ENCODE measurements at regions not wholly inside any gene's neighbourhood (a gene's known extent, or its start where the extent isn't known, plus 50 kb on each side); places are given as distances from the start of the nearest gene placed in this dataset.
"Not testable (repeated sequence)": the region's sequence is repeated elsewhere in the genome, so short reads cannot be mapped to it uniquely, and the experiment has no call there.

DNA sequence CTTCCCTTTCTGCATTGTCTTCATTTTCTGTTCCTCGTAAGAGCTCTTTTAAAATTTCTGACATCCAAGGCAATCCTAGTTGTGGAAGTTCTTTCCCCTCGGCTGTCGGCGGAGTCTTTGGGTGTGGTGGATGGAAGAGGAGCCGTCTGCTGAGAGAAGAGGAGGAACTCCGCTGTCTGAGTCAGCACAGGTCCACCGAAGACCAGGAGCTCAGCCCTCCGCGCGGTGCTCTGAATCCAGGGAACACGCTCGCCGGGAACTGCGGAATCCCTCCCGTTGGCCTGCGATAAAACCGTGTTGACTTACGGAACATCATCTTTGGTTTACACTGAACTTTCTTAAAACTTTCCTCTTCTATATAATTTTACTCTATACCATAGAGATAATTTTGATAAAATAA lies 100.7 kb upstream of the IRX4 start (continued):
- TF ChIP-seq, protein P1, sequence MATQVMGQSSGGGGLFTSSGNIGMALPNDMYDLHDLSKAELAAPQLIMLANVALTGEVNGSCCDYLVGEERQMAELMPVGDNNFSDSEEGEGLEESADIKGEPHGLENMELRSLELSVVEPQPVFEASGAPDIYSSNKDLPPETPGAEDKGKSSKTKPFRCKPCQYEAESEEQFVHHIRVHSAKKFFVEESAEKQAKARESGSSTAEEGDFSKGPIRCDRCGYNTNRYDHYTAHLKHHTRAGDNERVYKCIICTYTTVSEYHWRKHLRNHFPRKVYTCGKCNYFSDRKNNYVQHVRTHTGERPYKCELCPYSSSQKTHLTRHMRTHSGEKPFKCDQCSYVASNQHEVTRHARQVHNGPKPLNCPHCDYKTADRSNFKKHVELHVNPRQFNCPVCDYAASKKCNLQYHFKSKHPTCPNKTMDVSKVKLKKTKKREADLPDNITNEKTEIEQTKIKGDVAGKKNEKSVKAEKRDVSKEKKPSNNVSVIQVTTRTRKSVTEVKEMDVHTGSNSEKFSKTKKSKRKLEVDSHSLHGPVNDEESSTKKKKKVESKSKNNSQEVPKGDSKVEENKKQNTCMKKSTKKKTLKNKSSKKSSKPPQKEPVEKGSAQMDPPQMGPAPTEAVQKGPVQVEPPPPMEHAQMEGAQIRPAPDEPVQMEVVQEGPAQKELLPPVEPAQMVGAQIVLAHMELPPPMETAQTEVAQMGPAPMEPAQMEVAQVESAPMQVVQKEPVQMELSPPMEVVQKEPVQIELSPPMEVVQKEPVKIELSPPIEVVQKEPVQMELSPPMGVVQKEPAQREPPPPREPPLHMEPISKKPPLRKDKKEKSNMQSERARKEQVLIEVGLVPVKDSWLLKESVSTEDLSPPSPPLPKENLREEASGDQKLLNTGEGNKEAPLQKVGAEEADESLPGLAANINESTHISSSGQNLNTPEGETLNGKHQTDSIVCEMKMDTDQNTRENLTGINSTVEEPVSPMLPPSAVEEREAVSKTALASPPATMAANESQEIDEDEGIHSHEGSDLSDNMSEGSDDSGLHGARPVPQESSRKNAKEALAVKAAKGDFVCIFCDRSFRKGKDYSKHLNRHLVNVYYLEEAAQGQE (IDR thresholded peaks at IDR 0.05; ENCODE audit: unreplicated experiment) = no peak
- TF ChIP-seq ZNF114 (CRISPR knock-in tag; IDR thresholded peaks at IDR 0.05) (no peak), ZNF331 (CRISPR knock-in tag; IDR thresholded peaks at IDR 0.05; ENCODE audit: low read depth) (no peak)

DNA sequence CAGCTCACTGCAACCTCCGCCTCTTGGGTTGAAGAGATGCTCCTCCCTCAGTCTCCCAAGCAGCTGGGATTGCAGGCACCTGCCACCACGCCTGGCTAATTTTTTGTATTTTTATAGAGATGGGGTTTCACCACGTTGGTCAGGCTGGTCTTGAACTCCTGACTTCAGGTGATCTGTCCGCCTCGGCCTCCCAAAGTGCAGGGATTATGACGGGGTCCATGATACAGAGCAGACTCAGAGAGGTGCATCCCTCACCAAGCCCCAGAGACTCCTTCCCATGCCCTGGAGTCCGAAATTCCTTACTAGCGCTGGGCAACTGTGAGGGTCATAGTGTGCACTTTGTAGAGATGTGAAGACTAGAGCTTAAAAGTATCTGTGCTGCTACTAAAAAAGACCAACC lies 99.8 kb upstream of the IRX4 start:
- H3K4me1 ChIP-seq (ENCODE audit: insufficient read depth); H2AFZ ChIP-seq; H3K36me3 Mint-ChIP-seq (ENCODE audit: low read depth); H3K9me3 Mint-ChIP-seq; H3K4me3 ChIP-seq; H3K9me2 ChIP-seq (ENCODE audit: insufficient read depth); H4K20me1 ChIP-seq (replicated peaks; ENCODE audit: insufficient read depth); H3K4me2 ChIP-seq; H3F3A ChIP-seq (replicated peaks; ENCODE audit: low read depth); H3K4me3 Mint-ChIP-seq; DNase-seq (ENCODE audit: low spot score); H3K27ac ChIP-seq (ENCODE audit: low read depth); H3K27ac Mint-ChIP-seq; H3K27me3 Mint-ChIP-seq (ENCODE audit: insufficient read depth, low read depth, poor library complexity); ATAC-seq; H3K27me3 ChIP-seq (ENCODE audit: insufficient read depth); H3K36me3 ChIP-seq (ENCODE audit: insufficient read depth); H3K79me2 ChIP-seq (replicated peaks; ENCODE audit: insufficient read depth): not testable (repeated sequence)
- peaks cover 11% of the 10 kb centered on the region for H3K4me1 Mint-ChIP-seq

DNA sequence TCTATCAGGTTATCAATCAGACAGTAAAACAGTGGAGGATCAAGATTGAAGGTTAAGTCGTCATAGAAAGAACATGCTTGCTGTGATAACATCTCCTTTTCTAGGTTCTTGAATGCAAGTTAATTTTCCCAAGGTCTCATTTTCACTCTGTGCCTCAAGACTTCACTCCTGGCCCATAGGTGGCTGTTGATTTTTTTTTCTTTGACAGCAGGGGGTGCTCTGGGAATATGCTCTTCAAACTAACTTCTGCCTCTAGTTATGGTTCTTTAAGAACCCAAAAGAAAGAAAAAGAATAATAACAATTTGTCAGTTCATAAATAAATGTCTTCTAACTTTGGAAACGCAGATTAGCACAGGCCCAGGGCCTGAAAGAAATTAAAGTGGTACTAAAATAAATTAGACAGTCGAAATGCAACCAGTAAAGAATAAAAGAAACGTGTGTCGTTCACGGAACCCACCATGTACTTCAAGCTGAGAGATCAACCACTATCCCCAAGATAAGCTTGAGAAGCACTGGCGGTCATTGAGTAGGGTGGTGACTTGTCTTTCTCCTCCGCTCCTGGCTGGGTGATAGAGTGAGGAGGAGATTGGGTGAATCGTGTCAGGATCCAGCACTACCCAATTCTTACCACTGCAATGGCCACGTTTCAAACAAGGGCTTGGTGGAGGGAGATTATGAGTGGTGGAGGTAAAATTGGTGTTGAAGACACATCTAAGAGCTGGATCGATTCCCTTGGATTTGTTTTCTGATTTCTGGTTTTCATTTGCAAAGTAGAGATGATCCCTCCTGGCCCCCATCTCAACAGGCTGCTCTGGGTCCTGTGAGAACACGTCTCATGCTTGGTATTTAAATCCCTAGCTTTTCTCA lies 93.4 kb upstream of the IRX4 start:
- Histone ChIP-seq H3K4me2 (no peak overlapping the region), H3F3A (replicated peaks; ENCODE audit: low read depth) (no peaks in the 10 kb centered on the region), H3K4me3 (no peak overlapping the region), H3K4me1 (ENCODE audit: insufficient read depth) (no peaks in the 10 kb centered on the region), H3K27me3 (ENCODE audit: insufficient read depth) (no peaks in the 10 kb centered on the region), H3K9me2 (ENCODE audit: insufficient read depth) (no peaks in the 10 kb centered on the region), H3K79me2 (replicated peaks; ENCODE audit: insufficient read depth) (no peaks in the 10 kb centered on the region), H2AFZ (no peak overlapping the region), H3K36me3 (ENCODE audit: insufficient read depth) (no peaks in the 10 kb centered on the region), H4K20me1 (replicated peaks; ENCODE audit: insufficient read depth) (no peaks in the 10 kb centered on the region), H3K27ac (ENCODE audit: low read depth) (no peak overlapping the region)
- no peak for DNase-seq (ENCODE audit: low spot score)
- Mint-ChIP-seq H3K9me3 (peaks cover 2% of the 10 kb centered on the region; the same call in 1 of the 3 replicates), H3K4me1 (peaks cover 10% of the 10 kb centered on the region), H3K27me3 (ENCODE audit: insufficient read depth, low read depth, poor library complexity) (peaks cover 8% of the 10 kb centered on the region), H3K4me3 (no peak overlapping the region), H3K36me3 (ENCODE audit: low read depth) (no peaks in the 10 kb centered on the region; the same call in 2 of the 3 replicates), H3K27ac (no peak overlapping the region)
- TF ChIP-seq EZH2phosphoT487 (IDR thresholded peaks at IDR 0.05; ENCODE audit: unreplicated experiment) = no peak
- no peak for TF ChIP-seq EZH2 (IDR thresholded peaks at IDR 0.05; ENCODE audit: low read depth, unreplicated experiment)
- TF ChIP-seq, protein P2, sequence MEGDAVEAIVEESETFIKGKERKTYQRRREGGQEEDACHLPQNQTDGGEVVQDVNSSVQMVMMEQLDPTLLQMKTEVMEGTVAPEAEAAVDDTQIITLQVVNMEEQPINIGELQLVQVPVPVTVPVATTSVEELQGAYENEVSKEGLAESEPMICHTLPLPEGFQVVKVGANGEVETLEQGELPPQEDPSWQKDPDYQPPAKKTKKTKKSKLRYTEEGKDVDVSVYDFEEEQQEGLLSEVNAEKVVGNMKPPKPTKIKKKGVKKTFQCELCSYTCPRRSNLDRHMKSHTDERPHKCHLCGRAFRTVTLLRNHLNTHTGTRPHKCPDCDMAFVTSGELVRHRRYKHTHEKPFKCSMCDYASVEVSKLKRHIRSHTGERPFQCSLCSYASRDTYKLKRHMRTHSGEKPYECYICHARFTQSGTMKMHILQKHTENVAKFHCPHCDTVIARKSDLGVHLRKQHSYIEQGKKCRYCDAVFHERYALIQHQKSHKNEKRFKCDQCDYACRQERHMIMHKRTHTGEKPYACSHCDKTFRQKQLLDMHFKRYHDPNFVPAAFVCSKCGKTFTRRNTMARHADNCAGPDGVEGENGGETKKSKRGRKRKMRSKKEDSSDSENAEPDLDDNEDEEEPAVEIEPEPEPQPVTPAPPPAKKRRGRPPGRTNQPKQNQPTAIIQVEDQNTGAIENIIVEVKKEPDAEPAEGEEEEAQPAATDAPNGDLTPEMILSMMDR (conservative IDR thresholded peaks at IDR 0.05; ENCODE audit: low read depth in 2 of 2) = peak; percentile 17 to 43; a peak in 3 of 4 replicates
- ATAC-seq = no peak

Measured in GM23338 (cell line).